ENCODE measurements at regions not wholly inside any gene's neighbourhood (a gene's known extent, or its start where the extent isn't known, plus 50 kb on each side); places are given as distances from the start of the nearest gene placed in this dataset.

DNA sequence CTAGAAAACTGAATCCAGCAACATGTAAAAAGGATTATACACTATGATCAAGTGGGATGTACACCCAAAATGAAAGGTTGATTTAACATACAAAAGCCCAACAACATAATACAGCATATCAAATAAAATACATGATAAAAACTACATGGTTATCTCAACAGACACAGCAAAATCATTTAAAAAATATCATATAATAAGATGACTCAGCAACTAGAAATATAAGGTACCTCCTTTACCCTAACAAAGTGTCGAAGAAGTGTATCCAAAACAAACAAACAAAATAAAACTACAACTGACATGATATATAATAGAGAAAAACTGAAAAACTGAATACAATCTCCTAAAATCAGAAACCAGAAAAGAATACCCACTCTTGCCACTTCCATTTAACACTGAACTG lies 969.1 kb downstream of the AMY1C start:
- no peak for TF ChIP-seq CTCF (IDR thresholded peaks at IDR 0.05; ENCODE audit: low read depth, low read length)

GRCh38 chr1:104720741-104721140 lies 971.0 kb downstream of the AMY1C start:
- TF ChIP-seq CTCF (IDR thresholded peaks at IDR 0.05; ENCODE audit: low read depth, low read length), result no peak
- no peak overlapping the region for H3K4me3 ChIP-seq (ENCODE audit: low read depth, low read length)

More for the DNA sequence above, 969.1 kb downstream of the AMY1C start:
- no peak overlapping the region for H3K4me3 ChIP-seq (ENCODE audit: low read depth, low read length)

GRCh38 chr1:104726917-104727316 lies 977.2 kb downstream of the AMY1C start:
- no peak for TF ChIP-seq CTCF (IDR thresholded peaks at IDR 0.05; ENCODE audit: low read depth, low read length)

DNA sequence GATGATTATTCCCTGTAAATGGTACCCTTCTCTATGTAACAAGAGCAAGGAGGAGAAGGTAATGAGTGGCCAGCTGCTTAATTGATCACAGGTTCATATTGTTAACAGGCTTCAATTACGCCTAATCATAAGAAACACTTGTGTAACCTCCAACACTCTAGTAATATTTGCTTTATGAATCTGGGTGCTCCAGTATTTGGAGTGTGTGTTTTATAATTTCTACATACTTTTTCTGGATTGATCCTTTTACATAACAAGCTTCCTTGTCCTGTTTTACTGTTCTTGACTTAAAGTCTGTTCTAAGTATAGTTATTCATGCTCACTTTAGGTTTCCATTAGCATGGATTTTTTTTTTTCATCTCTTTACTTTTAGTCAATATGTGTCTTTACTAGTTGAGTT lies 984.2 kb downstream of the AMY1C start:
- no peak for TF ChIP-seq CTCF (IDR thresholded peaks at IDR 0.05; ENCODE audit: low read depth, low read length)
- H3K4me3 ChIP-seq (ENCODE audit: low read depth, low read length), result no peak overlapping the region

More at GRCh38 chr1:104726917-104727316, 977.2 kb downstream of the AMY1C start:
- no peak overlapping the region for H3K4me3 ChIP-seq (ENCODE audit: low read depth, low read length)

- TF ChIP-seq CTCF (IDR thresholded peaks at IDR 0.05; ENCODE audit: low read depth, low read length), result no peak
- H3K4me3 ChIP-seq (ENCODE audit: low read depth, low read length), result no peak overlapping the region
Measured at GRCh38 chr1:104745875-104746274, 996.2 kb downstream of the AMY1C start.

- H3K4me3 ChIP-seq (ENCODE audit: low read depth, low read length), result no peak overlapping the region
- TF ChIP-seq CTCF (IDR thresholded peaks at IDR 0.05; ENCODE audit: low read depth, low read length), result no peak
Measured at GRCh38 chr1:104746994-104747393, 997.3 kb downstream of the AMY1C start.

DNA sequence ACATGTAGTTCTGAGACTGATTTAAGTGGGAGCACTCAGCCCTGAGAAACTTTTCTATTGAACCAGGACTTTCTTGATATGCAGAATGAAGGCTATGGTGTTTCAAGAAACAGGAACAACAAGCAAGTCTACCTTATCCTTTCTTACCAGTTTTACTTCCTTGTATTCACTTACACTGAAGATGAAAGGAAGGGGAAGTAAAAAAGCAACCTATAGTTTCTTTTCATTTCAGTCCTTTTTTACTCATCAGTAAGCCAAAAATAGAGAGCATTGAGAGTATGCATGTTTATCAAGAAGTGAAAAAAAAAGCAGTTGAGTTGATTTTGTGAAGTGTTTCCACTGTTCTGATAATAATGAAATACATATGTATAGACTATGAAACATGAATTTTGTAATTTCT lies 1010.3 kb downstream of the AMY1C start:
- no peak overlapping the region for H3K4me3 ChIP-seq (ENCODE audit: low read depth, low read length)
- no peak for TF ChIP-seq CTCF (IDR thresholded peaks at IDR 0.05; ENCODE audit: low read depth, low read length)
